ENCODE measurements at regions not wholly inside any gene's neighbourhood (a gene's known extent, or its start where the extent isn't known, plus 50 kb on each side); places are given as distances from the start of the nearest gene placed in this dataset.

DNA sequence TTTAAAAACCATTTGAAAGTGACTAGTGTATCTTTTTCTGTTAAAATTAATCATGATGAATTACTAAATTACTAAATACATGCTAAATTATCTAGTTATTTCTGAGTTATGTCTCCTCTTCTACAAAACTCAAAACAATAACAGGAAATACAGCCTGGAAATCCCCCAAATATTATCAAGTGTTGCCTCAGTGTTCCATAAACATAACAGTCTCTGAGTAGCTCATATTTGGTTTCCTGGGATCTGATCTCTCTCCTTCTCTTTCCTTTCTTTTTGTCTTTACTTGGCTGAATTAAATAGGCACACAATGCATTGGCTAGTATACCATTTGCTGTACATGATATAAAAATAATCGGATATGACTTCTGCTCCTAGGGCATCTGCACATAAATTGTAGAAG, 277.6 kb upstream of the IGFBP3 start:
- 75% methylated on average over 1 of the region's 1 CpG for WGBS
- TF ChIP-seq POLR2A (IDR thresholded peaks at IDR 0.05) (no peak), POLR2AphosphoS5 (IDR thresholded peaks at IDR 0.05) (no peak)
- TF ChIP-seq, protein P1, sequence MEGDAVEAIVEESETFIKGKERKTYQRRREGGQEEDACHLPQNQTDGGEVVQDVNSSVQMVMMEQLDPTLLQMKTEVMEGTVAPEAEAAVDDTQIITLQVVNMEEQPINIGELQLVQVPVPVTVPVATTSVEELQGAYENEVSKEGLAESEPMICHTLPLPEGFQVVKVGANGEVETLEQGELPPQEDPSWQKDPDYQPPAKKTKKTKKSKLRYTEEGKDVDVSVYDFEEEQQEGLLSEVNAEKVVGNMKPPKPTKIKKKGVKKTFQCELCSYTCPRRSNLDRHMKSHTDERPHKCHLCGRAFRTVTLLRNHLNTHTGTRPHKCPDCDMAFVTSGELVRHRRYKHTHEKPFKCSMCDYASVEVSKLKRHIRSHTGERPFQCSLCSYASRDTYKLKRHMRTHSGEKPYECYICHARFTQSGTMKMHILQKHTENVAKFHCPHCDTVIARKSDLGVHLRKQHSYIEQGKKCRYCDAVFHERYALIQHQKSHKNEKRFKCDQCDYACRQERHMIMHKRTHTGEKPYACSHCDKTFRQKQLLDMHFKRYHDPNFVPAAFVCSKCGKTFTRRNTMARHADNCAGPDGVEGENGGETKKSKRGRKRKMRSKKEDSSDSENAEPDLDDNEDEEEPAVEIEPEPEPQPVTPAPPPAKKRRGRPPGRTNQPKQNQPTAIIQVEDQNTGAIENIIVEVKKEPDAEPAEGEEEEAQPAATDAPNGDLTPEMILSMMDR (IDR thresholded peaks at IDR 0.05): no peak
- H3K36me3 ChIP-seq: no peaks in the 10 kb centered on the region
- no peak overlapping the region for H3K27ac ChIP-seq
- no peaks in the 10 kb centered on the region for H3K27me3 ChIP-seq (replicated peaks; ENCODE audit: insufficient read depth)
- DNase-seq (ENCODE audit: low spot score): no peak
- no peaks in the 10 kb centered on the region for H3K4me1 ChIP-seq (replicated peaks)
- no peaks in the 10 kb centered on the region for H3K9me3 ChIP-seq
- intact Hi-C loops (cut with DNase I): no loop called here
- no peak overlapping the region for H3K4me3 ChIP-seq

DNA sequence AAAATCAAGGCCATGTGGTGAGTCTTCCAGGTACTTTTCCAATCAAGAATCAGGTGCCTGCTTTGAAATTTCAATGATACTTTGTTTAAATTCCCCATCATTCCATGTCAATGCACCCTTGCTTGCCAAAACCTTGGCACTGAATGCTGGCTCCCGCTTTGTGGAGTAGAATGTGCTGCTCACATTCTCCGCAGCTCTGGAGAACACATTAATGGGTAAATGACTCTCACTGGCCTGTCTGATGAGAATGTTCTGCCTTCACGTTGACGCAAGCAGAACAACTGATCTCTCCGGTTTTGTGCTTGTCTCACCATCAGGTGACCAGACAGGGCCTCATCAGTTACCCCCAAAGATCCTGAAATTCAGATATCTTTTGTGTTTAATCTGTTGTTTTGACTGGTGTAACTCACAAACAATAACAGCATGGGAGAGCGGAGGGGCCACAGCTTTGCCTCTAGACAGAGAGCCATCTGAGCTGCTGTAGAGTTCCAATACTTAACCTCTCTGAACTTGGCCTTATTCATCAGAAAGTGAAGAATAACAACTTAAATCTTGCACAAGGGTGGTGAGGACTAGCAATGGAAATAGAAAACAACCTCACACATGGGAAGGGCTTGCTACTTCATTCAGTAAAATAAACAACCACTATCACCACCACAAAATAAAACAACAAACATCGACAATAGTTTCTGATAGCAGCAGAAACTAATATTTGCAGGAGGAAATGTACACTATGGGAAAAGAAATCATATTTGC, 276.9 kb upstream of the IGFBP3 start:
- no peaks in the 10 kb centered on the region for H3K4me1 ChIP-seq (replicated peaks)
- no peak overlapping the region for H3K27ac ChIP-seq
- TF ChIP-seq POLR2A (IDR thresholded peaks at IDR 0.05) (no peak), POLR2AphosphoS5 (IDR thresholded peaks at IDR 0.05) (no peak)
- TF ChIP-seq, protein P1 (IDR thresholded peaks at IDR 0.05): no peak

DNA sequence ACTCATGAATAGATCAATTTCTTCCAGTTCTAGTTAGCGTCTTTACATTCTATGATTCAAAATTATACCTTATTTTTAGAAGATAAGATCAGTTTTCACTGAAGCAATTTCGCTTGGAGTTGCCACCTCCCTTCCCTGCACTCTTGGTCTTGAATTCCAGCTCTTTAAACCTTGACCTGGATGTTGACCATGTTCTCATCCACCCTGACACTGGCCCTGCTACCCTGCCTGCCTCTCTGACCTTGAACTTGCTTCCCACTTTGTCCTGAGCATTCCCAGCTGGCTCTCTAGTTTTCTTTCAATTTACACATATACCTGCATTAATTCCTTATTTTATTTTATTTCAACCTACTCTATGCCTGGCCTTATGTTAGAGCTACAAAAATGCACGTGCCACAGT, 274.9 kb upstream of the IGFBP3 start:
- no peaks in the 10 kb centered on the region for H3K9me3 ChIP-seq
- H3K27ac ChIP-seq: no peak overlapping the region
- H3K36me3 ChIP-seq: no peaks in the 10 kb centered on the region
- no peaks in the 10 kb centered on the region for H3K4me1 ChIP-seq (replicated peaks)
- H3K4me3 ChIP-seq: no peak overlapping the region
- intact Hi-C loops (cut with DNase I): no loop called here
- TF ChIP-seq, protein P1 (IDR thresholded peaks at IDR 0.05): no peak
- TF ChIP-seq POLR2AphosphoS5 (IDR thresholded peaks at IDR 0.05) (no peak), POLR2A (IDR thresholded peaks at IDR 0.05) (no peak)
- H3K27me3 ChIP-seq (replicated peaks; ENCODE audit: insufficient read depth): no peaks in the 10 kb centered on the region
- 82% methylated on average over 3 of the region's 3 CpGs for WGBS
- DNase-seq (ENCODE audit: low spot score): no peak

More for the DNA sequence above, 276.9 kb upstream of the IGFBP3 start:
- no peak for DNase-seq (ENCODE audit: low spot score)
- WGBS: 86% methylated on average over 7 of the region's 7 CpGs
- Histone ChIP-seq H3K9me3 (no peaks in the 10 kb centered on the region), H3K27me3 (replicated peaks; ENCODE audit: insufficient read depth) (no peaks in the 10 kb centered on the region), H3K4me3 (no peak overlapping the region), H3K36me3 (no peaks in the 10 kb centered on the region)
- intact Hi-C loops (cut with DNase I): no loop called here

DNA sequence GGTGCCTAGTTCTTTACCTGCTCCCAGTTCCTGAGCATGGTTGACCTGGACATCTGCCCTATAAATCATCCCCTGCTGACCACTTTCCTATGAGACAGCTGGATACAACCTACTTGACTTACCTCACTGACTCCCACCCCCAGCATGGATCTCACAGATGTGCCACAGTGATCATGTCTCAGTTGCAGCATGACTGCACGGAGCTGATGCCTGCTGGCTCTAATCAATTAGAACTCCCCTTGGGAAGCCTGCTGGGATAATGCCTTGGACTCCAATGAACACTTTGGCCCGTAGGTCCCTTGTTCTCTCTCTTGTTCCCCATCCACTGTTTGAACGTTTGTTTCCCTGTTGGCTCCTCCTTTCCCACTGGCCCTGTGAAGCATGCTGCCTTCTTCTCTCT, 271.2 kb upstream of the IGFBP3 start:
- Histone ChIP-seq H3K9me3 (no peaks in the 10 kb centered on the region), H3K4me3 (no peak overlapping the region), H3K4me1 (replicated peaks) (no peaks in the 10 kb centered on the region), H3K36me3 (no peaks in the 10 kb centered on the region), H3K27me3 (replicated peaks; ENCODE audit: insufficient read depth) (no peaks in the 10 kb centered on the region), H3K27ac (no peak overlapping the region)
- intact Hi-C loops (cut with DNase I): no loop called here
- WGBS: 76% methylated on average over 3 of the region's 3 CpGs
- no peak for DNase-seq (ENCODE audit: low spot score)
- TF ChIP-seq POLR2AphosphoS5 (IDR thresholded peaks at IDR 0.05): no peak
- TF ChIP-seq, protein P1 (IDR thresholded peaks at IDR 0.05): no peak
- no peak for TF ChIP-seq POLR2A (IDR thresholded peaks at IDR 0.05)

DNA sequence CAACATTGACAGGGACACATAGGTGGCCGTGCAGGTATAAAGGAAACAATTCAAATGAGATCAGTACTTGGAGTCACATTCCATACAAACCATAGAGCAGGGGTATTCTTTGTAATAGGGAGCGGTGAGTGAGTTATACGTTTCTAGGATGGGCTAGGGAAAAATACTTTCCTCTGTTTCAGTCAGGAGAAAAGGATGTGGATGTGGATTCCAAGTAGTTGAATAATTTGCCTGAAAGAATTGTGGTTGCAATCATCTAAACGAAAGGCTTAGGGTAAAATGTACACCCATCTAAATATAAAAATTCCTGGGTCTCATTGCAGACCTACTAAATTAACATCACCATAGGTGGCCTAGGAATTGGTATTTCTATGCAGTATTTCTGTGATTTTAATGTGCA, 270.7 kb upstream of the IGFBP3 start:
- Histone ChIP-seq H3K4me1 (replicated peaks) (no peaks in the 10 kb centered on the region), H3K27ac (no peak overlapping the region), H3K36me3 (no peaks in the 10 kb centered on the region), H3K4me3 (no peak overlapping the region), H3K9me3 (no peaks in the 10 kb centered on the region), H3K27me3 (replicated peaks; ENCODE audit: insufficient read depth) (no peaks in the 10 kb centered on the region)
- TF ChIP-seq POLR2A (IDR thresholded peaks at IDR 0.05): no peak
- no peak for TF ChIP-seq POLR2AphosphoS5 (IDR thresholded peaks at IDR 0.05)
- TF ChIP-seq, protein P1 (IDR thresholded peaks at IDR 0.05): no peak
- WGBS: 83% methylated on average over 4 of the region's 4 CpGs
- DNase-seq (ENCODE audit: low spot score): no peak
- intact Hi-C loops (cut with DNase I): no loop called here
